Stimulated activated CD4-positive, alpha-beta T cell treated with anti-CD3 and anti-CD28 coated beads, TNF-alpha, amount 100 ng/mL, for 1 hour (primary cell): ENCODE measurements at regions not wholly inside any gene's neighbourhood (a gene's known extent, or its start where the extent isn't known, plus 50 kb on each side); places are given as distances from the start of the nearest gene placed in this dataset.

Experiments
- DNase-seq, 3 donors: peaks; one replicate each; pipeline ENCODE4 v3.0.0-alpha.2; 2020; ENCODE audit warnings: low read depth in 3 of 3, low spot score in 1 of 3

DNA sequence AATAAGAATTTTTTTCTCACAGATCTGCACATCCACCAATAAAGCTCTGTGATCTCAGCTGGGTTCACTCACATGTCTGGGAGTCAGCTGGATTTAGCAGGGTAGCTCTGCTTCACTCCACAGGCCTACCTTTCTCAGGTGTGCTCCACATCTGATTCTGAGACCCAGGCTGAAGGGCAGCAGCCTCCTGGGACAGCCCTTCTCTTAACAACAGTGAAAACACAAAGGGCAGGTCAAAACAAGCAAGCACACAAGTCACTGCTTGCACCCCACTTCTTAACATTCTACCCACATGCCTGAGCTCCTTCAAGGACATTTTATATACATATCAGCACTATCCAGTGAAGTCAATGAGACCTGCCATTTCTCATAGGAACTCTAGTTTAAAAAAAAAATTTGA, 96.0 kb upstream of the MAP3K4 start:
- no peak for DNase-seq

DNA sequence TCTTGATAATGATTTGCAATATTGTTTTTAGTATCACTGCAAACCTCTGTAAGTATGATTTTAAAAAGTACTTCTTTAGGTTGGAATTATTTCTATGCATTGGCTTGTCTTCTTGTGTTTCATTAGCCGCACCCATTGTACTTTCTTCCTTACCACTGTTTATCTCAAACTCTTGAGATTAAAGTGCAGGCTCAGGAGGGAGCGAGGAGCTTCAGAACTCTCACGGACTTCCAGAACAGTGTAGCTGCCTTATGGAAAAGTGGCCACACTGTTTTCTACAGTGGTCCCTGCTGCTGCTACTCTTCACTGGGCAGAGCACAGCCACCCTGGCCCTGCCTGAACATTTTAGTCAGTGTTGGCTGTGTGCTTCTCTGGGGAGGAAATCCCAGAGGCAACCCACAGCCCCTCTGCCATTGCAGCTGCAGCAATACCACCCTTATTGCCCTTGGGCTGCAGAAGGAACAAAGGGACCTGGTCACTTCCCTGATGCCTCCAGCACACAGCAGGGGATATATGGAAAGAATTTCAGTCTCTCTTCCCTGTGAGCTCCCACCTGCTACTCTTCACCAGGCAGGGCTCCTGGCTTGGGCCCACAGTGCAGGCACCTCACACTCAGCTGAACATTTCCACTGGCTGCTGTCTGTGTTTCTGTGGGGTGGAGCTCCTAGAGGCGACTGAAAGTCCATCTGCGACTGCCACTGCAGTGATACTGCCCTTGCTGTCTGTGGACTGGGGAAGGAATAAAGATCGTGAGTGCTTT, 91.7 kb upstream of the MAP3K4 start:
- no peak for DNase-seq

GRCh38 chr6:160911949-160912348, 79.6 kb upstream of the MAP3K4 start:
- DNase-seq, result no peak

DNA sequence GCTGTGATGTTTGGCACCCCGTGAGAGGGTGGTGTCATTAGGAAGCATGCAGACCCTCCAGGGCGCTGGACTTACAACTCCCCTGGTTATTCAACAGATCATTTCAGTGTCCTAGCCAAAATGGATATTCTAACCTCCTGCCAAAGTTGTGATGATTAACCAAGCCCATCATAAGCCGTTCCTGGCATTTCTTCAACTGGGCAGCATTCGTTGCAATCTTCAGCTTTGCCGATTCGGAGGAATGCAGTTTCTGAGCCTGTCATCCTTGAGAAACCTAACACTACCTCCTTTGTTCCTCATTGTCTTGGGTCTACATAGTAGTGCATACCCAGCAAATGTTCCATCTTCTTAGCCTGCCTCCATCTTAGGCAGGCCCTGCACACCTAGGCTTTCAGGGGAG, 79.2 kb upstream of the MAP3K4 start:
- no peak for DNase-seq

DNA sequence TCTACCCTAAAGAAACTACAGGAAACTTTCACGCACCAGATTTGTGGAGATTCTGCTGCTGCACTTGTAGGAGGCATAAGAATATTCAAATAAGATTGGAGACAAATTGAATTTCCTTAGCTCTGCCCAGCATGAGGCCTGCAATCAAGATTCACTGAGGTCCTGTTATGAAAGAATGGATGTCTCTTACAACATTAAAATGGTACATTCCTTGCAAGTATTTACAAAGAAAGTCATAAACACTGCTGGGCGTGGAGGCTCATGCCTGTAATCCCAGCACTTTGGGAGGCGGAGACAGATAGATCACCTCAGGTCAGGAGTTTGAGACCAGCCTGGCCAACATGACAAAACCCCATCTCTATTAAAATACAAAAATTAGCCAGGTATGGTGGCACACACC, 74.0 kb upstream of the MAP3K4 start:
- DNase-seq, result no peak

DNA sequence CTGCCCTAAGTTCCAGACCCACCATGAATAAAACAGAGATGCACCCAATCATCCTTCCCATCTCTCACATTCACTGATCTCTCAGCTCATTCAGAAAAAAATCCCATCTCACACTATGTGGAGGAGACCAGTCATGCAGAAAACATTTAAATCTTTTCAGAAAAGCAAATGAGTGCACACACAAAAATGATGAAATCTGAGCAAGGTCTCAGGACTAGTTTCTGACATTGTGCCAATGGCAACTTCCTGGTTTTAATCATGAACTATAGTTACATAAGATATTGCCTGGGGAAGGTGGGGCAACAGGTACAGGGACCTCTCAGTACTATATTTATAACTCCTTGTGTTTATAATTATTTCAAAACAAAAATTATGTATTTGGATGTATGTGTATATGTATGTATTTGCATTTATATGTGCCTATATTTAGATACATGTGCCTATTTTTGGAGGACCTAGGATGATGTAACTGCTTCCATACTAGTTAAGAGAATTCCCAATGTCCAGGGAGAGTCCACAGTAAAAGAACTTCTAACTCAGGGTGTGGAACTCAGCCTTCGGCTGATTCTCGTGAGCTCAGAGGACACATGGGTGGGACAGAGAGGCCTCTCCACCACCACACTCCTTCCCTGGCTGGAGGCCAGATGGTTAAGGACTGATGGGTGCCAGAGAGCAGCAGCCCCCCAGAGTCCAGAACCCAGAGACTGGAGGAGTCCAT, 71.7 kb upstream of the MAP3K4 start:
- DNase-seq, result no peak

GRCh38 chr6:160921095-160921494, 70.5 kb upstream of the MAP3K4 start:
- no peak for DNase-seq

DNA sequence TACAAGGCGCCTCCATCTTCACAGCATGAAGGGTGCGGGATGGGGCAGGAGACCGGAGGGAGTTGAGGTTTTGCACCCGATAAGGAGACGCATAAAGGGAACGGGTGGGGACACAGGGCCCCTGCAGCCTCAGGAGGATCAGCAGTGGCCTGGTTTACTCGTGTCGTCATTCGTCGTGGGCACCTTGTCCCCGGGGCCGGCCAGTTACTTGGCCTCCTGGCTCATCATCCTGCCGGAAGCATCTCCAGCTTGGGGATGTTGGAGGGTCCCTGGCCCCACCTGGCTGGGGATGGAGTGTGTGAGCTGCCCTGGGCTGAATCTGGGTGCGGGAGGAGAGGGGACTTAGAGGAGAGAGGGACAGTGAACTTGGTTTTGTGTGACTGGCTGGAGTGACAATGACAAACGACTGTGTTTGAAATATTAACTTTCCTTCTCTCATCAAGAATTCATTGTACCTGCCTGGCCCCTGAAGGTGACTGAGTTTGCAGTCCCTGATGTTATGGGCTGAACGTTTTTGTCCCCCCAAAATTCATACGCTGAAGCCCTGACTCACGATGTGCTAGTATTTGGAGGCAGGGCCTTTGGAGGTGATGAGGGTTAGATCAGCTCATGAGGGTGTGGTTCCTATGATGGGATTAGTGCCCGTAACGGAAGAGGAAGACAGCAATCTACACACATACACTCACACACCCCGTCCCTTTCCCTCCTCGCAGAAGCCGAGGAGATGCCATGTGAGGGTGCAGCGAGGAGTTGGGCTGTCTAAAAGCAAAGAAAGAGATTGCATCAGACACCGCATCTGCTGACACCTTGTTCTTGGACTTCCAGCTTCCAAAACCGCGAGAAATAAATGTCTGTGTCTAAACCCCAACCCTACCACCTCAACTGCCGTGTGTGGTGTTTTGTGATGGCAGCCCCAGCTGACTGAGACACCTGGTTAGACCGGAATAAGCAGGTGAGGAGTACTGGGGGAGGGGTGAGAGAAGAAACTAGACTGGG, 65.0 kb upstream of the MAP3K4 start:
- DNase-seq, result no peak

GRCh38 chr6:160927416-160927815, 64.2 kb upstream of the MAP3K4 start:
- no peak for DNase-seq

DNA sequence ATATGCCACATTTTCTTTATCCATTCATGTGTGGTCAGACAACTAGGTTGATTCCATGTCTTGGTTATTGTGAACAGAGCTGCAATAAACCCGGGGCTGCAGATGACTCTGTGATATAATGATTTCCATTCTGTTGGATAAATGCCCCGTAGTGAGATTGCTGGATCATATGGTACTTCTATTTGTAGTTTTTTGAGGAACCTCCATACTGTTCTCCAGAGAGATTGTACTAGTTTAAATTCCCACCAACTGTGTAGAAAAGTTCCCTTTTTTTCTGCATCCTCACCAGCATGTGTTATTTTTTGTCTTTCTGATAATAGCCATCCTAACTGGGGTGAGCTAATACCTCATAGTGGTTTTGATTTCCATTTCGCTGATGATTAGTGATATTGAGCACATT, 62.2 kb upstream of the MAP3K4 start:
- DNase-seq, result no peak

- DNase-seq, result no peak
Observed at GRCh38 chr6:160929831-160930230, 61.7 kb upstream of the MAP3K4 start.

DNA sequence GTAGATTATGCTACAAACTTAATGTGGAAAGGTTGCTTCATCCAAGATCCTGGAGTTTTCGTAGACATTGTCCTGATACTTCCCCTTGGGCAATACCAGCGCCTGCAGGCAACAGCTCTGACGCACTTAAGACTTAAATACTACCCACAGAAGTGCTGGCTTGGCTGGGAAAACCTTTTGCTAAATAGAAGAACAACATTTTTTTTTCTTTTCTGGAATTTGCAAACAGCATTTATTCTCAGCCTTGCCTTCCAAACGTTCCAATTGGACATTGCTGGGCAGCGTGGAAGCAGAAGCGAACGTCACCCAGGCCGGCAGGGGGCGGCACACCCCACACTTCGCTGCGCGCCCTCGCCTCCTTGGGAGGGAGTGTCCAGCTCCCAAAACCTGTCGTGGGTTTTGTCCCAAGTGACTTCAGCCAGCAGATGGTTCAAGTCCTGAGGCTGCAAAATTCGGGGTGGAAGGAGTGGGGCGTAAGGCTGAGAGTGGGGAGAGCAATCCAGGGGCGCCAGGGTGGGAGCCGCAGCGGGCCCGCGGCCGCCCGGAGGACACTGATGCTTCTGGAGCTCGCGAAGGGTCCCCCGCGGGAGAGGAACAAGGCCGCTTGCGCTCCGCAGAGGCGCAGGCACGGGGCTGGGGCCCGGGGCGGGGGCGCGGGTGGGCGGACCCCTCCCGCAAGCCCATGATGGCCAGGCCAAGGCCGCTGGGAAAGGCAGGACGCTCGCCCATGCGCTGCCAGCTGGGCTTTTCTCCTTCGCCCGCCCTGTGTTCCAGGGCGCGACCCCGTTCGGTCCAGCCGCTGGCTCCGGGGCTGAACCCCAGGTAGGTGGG, 60.8 kb upstream of the MAP3K4 start:
- peak; percentile 18 to 45 (median 21) for DNase-seq

DNA sequence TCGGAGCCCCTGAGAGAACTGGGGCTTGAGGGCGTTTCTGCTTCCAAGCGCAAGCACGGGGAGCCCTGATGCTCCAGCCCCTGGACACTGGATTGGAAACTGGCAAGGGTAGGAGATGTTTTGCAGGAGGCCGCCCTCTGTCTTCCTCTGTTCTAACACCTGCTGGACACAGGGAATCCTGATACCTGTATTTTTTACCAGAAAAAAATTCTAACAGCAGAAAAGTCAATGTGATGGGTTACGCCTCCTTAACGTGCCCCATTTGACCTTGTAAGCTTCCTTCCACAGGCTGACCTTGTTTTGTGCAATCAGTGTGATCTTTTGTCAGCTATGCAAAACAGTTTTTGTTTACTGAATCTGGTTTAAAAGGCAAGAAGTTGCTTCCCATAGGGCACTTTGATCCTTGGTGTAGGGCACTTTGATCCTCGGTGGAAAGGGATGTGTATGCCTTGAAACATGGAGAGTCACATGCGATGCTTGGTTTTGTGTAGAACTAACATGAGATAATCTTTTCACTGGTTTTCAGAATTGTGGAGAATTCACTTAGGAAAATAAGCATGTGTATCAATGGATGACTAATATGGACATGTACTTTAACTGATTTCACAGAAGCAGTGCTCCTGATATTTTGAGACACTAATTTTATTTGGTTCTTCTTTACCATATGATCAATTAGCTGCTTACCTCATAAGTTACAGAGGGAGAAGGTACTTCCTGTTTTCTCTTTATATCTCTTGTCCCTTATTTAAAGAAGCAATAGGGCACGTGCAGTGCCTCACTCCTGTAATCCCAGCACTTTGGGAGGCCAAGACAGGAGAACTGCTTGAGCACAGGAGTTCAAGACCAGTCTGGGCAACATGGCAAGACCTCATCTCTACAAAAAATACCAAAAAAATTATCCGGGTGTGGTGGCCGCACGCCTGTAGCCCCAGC, 59.9 kb upstream of the MAP3K4 start:
- DNase-seq, result no peak

DNA sequence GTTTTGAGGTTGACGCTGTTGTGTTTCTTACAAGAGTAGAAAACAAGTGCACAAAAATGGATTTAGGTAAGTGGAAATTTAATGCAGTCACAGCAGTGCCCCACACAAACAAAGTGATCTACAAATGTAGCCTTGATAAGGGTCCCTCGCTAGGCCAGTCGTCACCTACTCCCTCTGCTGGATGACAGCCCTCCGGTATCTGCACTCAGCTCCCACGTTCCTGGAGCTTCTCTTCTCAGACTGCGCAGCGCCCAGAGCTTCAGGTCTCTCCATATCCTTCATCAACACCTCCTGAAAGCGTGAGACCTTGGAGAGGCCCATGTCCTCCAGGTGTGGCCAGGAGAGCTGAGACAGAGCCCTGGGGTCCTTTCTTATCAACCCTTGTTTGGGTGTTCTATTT, 58.3 kb upstream of the MAP3K4 start:
- DNase-seq, result no peak

- DNase-seq, result no peak
Observed at GRCh38 chr6:160934157-160934556, 57.4 kb upstream of the MAP3K4 start.

DNA sequence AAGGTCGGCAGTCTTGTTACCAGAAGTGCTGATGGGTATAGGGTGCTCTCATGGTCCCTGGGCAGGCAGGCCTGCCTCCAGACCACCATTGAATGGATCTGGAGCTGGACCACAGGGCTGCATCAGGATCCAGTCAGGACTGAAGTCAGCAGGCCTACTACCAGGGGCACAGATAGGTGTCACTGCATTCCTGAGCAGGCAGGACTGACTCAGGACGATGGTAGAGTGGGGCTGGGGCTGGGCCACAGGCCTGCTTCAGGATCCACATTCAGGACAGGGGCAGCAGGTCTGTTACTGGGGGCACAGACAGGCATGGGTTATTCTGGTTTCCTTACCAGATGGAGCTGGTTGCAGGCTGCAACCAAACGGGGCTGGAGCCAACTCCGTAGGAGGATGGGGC, 51.4 kb upstream of the MAP3K4 start:
- DNase-seq, result no peak
